Activated CD8-positive, alpha-beta memory T cell treated with anti-CD3 and anti-CD28 coated beads for 36 hours (primary cell): ENCODE measurements at regions not wholly inside any gene's neighbourhood (a gene's known extent, or its start where the extent isn't known, plus 50 kb on each side); places are given as distances from the start of the nearest gene placed in this dataset.

Experiments
- CTCF ChIA-PET: fragments of 350-600 bp; sonication (Branson Sonifier 250); formaldehyde crosslinking; loops from one replicate; lab custom pipeline; 2021; ENCODE audit warnings: antibody characterized with exemption; lab: Charles Lee
- POLR2A ChIA-PET: fragments of 350-600 bp; sonication (Branson Sonifier 250); formaldehyde crosslinking; loops from one replicate; lab custom pipeline; 2021; ENCODE audit warnings: antibody characterized with exemption; lab: Charles Lee

DNA sequence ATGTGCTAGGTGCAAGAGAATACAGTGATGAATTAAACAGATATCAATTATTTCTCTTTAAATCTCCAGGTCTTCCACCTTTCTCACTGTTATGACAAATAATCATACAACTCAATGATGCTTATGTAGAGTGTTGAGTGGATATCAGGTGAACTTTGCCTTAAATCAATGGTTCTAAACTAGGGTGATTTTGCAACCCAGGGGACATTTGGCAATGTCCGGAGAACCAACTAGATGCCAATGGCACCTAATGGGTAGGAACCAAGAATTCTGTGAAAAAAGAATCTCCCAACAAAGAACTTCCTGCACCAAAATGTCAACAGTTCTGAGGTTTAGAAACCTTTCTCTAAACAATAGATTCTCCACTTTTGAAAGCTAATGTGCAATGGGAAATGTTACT lies 52.0 kb upstream of the GDNF start:
- POLR2A ChIA-PET = no interaction called here

DNA sequence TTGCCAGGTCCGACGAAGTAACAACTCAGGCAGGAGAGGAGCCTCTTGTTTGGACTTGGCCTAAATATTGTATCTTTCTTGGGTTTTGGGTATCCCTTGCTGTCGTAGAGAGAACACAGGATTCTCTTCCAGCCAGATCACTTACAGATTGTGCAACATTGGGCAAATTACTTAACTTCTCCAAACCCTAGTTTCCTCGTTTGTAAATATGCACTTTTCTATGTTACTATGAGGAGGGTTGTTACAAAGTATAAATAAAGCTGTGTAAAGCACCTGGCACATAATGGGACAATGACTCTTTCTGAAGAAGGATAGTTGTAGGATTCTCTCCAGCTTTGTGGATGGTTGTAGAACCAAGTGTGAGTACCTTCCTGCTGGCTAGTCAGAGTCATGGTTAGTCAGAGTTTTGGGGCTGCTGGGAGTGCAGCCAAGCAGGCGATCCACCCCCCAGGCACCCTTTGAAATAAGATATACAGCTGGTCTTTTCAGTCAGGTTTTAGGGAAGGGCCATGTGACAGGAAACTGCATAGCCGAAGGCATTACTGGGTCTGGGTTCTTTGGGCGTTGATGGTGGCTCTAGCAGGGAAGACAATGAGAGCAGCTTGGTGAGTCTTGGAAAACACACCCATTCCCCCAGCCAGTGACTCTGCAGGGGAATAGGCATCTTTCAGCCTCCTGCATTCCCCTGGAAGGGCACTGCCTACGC lies 49.9 kb upstream of the GDNF start:
- ChIA-PET CTCF (no interaction called here), POLR2A (no interaction called here)

More for the DNA sequence above, 52.0 kb upstream of the GDNF start:
- CTCF ChIA-PET = no interaction called here
